Fibroblast of skin of abdomen (primary cell): ENCODE measurements at regions not wholly inside any gene's neighbourhood (a gene's known extent, or its start where the extent isn't known, plus 50 kb on each side); places are given as distances from the start of the nearest gene placed in this dataset.

ENCODE experiments used
- DNase-seq: peaks from one replicate; pipeline ENCODE4 v3.0.0-alpha.2; 2013

DNA sequence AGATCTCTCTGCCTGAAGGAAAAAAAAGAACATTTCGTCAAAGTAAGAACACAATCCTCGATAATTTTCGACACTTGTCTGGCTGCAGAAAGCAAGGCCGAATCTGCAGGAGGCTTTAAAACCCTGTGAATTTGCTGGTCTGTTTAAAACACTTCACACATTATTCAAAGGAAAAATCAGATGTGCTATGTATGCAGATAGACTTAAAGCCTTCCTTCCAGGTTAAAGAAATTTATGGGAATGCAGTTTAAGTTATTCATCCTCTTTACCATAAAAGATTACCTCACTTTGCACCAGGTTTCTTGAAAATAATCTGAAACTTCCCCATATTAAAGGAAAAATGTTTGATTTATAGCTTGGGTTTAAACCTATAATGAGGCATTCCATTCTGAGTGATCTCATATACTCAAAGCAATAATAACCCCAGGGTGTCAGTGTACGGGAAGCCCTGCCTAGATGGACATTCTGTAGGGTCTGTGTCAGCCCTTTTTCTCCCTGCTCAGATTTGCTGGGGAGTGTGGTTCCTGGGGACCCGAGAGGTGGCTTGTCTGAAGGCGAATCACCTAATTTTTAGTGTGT lies 323.5 kb upstream of the SLC24A2 start:
- no peak for DNase-seq

DNA sequence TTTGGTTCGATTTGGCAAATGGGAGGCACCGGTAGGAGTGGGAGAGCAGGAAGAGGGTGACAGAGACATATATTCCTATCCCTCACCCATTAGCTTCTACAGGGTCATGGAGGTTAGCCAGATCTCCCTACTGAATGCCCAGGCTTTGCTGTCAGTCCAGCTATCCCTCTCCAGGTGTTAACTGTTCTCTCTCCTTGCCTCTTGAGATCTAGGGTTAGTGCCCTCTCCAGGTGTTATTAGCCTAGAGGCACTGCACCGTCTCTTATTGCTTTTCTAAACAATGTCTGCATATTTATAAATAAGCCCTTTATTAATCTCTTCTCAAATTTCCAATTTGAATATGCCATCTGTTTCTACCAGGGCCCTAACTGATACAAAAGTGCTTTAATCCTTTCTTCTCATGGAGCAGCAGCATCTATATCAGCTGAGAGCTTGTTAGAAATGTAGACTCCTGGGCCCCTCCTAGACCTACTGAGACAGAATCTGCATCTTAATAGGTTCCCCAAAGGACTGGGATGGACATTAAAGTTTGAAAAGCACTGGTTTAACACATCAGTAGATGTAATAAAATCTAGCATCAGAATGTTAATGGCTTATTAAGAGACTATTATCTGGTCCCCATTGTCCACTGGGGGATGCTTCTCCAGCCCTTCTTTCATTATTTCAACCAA lies 322.5 kb upstream of the SLC24A2 start:
- DNase-seq: no peak

DNA sequence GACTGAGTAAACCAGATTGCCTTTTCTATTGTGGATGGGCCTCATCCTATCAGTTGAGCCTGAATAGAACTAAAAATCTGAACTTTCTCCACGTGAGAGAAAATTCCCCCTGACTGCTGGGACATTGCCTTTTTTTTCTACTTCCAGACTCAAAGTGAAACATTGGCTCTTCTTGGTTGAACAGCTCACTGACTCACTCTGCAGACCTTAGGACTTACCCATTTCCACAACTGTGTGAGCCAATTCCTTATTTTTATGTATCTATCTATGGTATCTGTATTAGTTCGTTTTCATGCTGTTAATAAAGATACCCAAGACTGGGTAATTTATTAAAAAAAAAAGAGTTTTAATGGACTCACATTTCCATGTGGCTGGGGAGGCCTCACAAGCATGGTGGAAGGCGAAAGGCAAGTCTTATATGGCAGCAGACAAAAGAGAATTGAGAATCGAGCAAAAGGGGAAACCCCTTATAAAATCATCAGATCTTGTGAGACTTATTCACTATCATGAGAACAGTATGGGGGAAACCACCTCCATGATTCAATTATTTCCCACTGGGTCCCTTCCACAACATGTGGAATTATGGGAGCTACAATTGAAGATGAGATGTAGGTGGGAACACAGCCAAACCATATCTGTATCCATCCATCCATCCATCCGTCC lies 306.7 kb upstream of the SLC24A2 start:
- no peak for DNase-seq

DNA sequence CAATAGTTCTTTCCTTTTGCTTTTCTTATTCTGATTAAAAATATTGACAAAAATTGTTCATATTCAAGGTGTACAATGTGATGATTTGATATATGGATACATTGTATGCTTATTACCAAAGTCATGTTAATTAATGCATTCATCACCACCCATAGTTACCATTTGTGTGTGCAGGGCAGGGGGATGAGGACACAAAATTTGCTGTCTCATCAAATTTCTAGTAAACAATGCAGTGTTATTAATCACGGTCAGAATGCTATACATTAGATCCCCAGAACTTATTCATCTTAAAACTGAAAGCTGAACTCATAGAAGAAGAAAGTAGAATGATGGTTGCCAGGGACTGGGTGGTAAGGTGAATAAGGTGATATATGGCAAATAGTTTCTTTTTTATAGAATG lies 303.7 kb upstream of the SLC24A2 start:
- DNase-seq: no peak

DNA sequence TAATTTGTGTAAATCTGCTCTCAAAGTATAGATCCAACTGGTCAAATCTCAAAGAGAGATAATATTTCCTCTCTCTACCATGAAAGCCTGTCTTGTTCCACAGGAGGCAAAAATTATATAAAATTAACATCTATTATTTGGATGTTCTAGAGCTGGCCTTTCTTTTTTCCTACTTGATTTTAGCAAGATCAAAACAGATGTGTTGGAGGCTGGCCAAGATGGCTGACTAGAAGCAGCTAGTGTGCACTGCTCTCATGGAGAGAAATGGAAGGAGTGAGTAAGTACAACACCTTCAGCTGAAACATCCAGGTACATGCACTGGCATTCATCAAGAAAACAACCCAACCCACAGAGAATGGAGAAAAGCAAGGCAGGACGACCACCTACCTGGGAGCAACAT lies 298.6 kb upstream of the SLC24A2 start:
- peak; percentile 20 for DNase-seq

DNA sequence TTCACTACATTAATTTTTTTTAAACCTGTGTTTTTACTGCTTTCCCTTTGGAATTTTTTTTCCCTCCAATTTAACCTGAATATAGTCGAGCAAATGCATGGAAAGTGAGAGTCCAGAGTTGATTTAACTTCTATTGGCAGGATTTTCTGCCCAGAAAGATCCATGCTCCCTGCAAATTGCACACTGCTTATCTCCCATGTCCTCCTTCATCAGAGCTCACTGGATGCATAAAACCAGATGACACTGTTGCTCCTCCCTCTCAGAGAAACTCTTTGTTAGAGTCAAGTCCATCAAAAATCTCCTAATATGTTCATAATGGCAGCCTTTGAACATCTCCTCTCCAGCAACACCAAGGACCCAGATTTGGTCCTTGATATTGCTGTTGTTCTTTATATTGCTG lies 297.0 kb upstream of the SLC24A2 start:
- DNase-seq: no peak

DNA sequence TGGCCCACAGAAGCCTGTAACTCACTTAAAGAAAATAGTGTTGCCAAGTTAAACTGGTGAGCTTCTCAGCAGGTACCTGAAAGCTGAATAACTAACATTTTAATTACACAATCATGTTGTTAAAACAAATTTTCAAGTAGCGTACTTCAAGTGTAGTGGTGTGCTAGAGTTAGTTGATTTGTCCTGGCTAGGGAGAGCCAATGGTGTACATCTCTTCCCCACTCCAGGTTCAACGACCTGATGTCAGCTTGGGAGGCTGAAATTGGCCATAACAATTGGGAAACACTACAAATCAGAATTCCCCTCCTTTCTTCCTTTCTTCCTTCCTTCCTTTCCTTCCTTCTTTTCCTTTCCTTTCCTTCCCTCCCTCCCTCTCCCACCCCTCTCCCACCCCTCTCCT lies 295.3 kb upstream of the SLC24A2 start:
- DNase-seq: no peak

DNA sequence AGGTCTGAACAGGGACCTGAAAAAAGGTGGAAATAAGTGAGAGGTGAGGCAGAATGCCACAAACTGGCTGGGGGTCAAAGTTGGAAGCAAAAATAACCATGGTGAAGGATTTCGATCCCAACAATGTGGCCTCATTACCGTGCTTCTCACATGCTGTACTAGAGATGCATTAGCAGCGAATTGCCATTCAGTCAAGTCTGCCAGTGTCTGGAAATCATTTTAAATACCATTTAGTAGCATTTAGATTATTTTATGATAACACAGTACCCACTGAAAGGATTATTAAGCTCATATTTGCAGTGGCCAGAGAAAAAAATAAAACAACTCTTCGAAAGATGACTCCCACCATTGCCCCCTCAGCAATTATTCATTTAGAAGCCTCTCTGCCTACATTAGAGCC lies 294.6 kb upstream of the SLC24A2 start:
- DNase-seq: no peak

DNA sequence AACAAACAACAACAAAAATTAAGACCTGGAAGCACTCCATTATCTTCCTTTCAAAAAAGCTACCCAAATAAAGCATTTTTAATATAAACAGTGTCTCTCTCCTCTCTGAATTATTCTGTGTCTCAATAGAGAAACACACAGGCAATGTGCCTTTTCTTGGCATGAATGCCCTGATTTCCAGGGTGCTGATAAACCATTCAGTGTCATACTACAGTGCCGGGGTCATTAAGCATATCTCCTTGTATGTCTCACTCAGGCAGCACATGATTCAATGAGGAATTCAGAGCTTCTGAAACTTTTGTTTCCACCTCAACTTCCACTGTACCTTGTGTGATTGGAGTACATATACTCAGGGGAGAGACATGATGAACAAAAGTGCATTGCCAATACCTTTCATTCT lies 294.0 kb upstream of the SLC24A2 start:
- DNase-seq: no peak

DNA sequence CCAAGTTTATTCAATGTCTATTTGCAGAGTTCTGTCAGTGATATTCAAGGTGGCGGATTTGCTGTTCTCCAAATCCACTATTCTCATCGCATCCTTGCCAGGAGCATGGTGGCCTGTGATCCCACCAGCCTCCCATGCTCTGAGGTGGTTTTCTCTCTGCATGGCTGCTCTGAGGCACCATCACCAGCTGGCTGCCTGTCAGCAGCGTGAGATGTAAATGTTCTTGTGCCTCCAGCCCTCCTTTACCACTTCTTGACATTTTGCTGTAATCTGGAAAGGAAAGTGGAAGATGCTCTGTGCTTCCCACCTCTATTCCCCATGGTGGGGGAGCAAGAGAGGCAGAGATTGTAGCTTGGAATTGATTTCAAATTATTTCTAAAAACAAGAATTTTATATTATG lies 293.6 kb upstream of the SLC24A2 start:
- DNase-seq: no peak

DNA sequence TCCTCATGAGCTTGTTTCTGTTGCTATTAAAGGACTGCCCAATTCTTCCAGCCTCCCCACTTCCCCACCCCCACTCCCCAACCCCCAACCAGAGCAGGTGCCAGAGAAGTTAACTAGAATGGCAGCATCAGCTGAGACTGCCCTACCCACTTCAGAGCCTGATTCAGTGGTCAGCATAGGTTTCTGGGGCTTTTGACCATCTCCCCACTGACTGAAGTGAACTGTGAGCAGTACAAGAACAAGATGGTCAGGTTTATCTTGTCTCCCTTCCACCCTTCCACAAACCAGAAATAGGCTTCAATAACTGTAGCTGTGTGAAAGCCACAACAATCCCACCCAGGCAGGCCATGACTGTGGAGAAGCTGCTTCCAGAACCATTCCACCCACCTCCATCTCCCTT lies 289.4 kb upstream of the SLC24A2 start:
- no peak for DNase-seq

DNA sequence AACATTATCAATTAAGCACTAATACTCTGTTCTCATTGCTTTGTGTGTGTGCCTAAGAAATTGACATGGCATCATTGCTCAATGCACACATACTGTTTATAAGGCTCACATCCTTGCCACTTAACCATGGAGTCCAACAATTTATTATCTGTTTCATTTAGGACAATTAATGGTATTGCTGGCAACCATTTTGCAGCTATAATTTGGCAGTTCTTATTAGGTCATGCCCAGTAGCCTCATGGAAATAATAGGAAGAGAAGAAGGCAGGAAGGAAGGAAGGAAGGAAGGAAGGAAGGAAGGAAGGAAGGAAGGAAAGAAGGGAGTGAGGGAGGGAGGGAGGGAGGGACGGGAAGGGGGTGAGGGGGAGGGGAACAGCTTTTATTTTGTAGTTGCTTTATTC lies 285.5 kb upstream of the SLC24A2 start:
- DNase-seq: no peak

DNA sequence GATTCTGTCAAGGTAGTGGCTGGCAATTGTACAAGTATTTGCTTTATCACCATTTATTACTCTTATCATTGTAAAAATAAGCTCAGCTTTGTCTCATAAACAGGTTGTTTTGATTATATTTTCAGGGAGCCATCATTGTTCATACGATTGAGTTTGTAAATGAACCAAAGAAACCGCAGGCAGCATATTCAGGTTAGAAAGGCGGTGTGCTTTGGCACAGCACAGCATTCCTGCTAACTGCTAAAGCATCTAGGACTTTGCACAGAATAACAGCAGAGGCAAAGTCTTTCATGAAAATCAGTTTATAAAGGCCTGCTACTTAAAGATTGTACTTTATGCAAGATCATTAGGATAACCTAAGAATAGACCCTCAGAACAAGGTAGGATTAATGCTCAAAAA lies 281.5 kb upstream of the SLC24A2 start:
- no peak for DNase-seq

DNA sequence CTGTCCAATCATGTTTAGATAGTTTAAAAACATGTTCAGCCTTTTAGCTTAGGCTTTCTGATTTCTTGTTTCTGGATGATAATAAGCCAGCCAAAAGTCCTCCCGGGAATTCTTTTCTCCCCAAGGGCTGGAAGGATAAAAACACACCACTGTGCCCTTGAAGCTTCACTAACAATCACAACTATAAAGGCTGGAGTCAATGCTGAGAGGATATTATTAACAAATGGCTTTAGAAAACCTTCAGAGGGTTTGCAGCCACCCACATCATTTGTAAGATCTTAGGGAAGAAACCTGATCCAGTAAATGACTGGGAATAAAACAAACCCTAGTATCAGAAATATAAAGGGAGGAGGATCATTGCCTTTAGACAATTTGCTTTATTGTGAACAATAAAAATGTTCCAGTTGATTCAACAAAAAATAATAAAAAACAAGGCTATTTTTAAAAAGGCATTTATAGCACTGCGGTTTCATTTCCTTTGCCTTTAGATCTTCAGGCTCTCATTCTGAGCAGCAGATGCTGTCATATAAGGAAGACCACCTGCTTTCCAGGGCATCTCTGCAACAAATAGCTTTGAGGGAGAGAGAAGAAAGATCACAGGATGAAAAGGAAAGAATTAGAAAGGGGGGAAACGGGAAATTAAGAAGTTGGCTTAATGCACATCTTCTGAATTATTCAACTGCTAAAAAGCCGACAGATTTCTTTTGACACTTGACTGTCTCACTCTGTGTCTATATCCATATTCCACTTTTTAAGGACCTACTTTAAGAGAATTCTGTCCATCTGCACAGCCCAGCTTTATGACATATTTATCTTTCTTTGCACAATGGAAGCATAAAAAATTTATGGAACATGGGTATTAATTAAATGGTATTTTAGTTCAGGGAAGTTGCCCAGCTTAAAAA lies 277.2 kb upstream of the SLC24A2 start:
- no peak for DNase-seq

DNA sequence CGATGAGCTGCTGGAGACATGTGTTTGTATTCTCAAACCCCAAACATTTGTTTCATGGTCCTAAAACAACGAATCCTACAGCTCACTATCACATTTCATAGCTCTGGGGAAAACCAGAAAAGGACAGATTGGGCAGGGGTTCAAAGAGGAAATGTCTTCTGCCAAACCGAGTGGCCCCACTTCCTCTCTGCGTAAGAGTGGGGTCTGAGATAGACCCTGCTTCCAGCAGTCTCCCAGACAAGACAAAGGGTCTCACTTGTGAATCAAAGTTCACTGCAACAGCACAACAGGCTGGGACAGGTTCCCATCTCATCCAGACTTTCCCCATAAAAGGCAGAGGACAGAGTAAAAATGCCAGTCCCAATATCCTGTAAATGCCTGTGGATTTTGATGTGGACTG lies 276.2 kb upstream of the SLC24A2 start:
- no peak for DNase-seq

DNA sequence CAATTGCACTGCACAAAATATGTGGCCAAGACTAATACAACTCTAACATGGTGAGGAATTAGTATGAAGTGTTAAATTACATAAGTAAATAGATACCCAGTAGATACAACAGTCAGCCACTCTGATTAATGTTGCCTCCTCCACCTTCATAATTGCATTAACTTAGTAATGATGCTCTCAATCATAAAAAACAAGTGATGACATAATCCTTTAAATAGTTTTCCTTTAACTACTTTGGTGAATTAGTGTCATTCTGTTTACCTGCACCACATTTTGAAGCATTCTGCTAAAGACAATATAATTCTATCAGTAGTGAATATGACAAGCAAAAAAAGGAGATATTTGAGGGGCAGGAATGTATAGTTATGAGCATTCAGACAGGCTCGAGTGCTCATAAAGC lies 265.9 kb upstream of the SLC24A2 start:
- no peak for DNase-seq

DNA sequence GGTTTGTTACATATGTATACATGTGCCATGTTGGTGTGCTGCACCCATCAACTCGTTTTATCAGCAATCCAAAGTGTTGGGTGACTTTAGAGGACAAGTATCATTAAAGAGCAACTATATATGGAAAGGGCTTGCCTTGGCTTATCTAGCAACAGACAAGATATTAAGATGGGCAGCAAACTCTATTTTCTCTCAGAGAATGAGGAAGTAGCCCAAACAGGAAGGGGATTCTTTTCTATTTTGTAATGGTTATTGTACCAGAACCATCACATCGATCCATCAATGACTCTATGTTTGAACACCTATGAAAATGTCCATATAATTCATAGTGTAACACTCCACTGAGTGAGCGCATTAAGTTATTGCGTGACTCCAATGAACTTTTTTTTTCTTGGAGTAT lies 260.1 kb upstream of the SLC24A2 start:
- no peak for DNase-seq

DNA sequence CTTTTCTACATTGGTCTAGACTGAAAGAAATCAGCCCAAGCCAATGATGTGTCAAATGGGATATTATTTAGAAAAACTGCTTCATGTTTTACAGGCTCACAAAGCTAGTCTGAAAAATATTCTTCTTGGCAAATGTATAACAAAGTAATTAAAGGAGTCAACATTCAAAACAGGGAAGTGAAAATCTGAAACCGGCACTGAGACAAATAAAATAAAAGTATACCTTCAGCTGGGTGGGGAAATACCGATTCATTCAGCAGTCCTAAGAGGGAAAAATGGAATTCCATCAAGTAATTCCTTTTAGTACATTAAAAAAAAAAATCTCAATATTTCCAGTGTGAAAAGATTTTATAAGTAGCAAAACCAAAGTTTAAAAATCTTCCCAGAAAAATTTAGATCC lies 259.6 kb upstream of the SLC24A2 start:
- no peak for DNase-seq

DNA sequence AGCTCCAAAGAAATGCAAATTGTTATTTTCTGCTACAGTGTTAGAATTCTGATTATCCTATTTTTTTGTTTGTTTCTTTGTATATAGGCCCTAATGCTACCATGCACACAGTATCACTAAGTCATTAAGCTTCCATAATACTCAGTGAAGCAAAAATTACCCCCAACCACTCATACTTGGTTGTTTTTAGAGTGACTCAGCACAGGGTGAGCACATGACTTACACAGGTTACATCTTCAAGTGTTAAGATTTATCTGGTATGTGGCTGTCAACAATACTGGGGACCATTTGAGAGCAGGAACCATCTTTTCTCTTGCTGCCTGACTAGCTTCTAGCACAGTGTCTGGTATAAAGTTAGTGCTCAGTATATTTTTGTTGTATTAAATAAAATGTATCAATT lies 255.8 kb upstream of the SLC24A2 start:
- peak; percentile 24 for DNase-seq

DNA sequence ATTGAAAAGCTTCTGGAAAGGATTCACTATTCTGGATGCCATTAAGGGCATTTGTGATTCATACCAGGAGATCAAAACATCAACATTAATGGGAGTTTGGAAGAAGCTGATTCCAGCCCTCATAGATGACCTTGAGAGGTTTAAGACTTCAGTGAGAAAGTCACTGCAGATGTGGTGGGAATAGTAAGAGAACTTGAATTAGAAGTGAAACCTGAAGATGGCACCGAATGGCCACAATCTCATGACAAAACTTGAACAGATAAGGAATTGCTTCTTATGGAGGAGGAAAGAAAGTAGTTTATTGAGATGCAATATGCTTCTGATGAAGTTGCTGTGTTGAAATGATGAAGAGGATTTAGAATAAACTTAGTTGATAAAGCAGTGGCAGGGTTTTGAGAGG lies 254.6 kb upstream of the SLC24A2 start:
- DNase-seq: no peak

DNA sequence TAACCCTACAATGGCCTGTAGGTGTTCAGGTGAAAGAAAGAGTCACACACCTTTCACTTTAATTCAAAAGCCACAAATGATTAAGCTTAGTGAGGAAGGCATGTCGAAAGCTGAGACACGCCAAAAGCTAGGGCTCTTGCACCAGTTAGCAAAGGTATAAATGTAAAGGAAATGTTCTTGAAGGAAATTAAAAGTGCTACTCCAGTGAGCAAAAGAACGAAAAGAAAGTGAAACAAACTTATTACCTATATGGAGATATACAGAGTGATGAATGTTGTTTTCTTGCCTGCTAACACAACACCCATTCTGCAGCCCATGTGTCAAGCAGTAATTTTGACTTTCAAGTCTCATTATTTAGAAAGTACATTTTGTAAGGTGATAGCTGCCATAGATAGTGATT lies 254.2 kb upstream of the SLC24A2 start:
- no peak for DNase-seq

DNA sequence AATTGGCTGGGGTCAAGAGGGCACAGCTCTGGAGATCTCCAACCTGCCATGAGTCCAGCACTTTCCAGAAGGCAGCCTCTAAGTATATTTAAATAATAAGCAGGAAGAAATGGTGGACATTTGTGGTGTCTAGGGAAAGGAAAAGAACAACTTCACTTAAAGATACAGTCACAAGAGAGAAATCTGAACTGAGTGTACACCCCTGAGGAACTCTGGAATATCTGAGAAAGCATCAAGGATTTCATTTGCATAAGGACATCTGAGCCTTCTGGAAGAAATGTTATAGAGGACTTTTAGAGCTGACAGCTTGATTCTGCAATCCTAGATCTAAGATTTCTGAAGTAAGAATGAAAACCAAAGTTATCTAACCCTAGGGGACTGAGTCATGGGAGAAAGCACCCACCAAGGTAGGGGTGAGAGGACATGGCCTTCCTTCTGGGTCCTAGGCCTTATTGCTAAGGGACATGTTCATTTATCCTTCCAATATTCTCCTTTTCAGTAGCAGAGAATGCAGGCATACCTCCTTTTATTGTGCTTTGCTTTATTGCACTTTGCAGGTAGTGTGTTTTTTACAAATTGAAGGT lies 253.4 kb upstream of the SLC24A2 start:
- no peak for DNase-seq

DNA sequence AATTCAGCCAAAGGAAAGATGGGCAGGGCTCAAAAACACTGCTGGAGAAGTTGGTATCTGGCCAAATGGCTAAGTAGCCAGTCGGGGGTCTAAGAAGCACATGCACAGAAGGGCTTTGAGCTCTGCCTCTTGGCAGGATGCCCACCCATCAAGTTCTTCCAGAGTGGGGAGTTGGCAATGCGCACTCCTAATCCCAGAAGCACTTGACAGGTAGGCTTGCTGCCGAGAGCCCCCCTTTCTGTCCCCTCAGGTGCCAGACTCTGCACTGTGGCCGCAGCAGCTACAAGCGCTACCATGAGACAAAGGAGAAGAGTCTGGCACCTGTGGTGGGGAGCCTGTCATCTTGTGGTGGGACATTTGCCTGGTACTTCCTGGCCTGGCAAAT lies 252.9 kb upstream of the SLC24A2 start:
- no peak for DNase-seq
